ENCODE measurements at regions not wholly inside any gene's neighbourhood (a gene's known extent, or its start where the extent isn't known, plus 50 kb on each side); places are given as distances from the start of the nearest gene placed in this dataset.

- DNase-seq = no peak
- peaks cover 1% of the 10 kb centered on the region for H3K4me1 Mint-ChIP-seq (ENCODE audit: low read depth)
- no peak for ATAC-seq
- H3K9me3 Mint-ChIP-seq = no peaks in the 10 kb centered on the region
- H3K27me3 Mint-ChIP-seq (ENCODE audit: low read depth) = peaks cover 11% of the 10 kb centered on the region
- no peaks in the 10 kb centered on the region for H3K36me3 Mint-ChIP-seq (ENCODE audit: insufficient read depth)
- no peak overlapping the region for H3K4me3 Mint-ChIP-seq
Measured at GRCh38 chr15:98296653-98297052, 336.1 kb downstream of the ARRDC4 start.

- ATAC-seq = no peak
- no peaks in the 10 kb centered on the region for H3K4me1 Mint-ChIP-seq (ENCODE audit: low read depth)
- peaks cover 10% of the 10 kb centered on the region for H3K27me3 Mint-ChIP-seq (ENCODE audit: low read depth)
- no peaks in the 10 kb centered on the region for H3K9me3 Mint-ChIP-seq
- H3K36me3 Mint-ChIP-seq (ENCODE audit: insufficient read depth) = no peaks in the 10 kb centered on the region
- DNase-seq = no peak
- no peak overlapping the region for H3K4me3 Mint-ChIP-seq
Measured at GRCh38 chr15:98304371-98304770, 343.9 kb downstream of the ARRDC4 start.

GRCh38 chr15:98308117-98308516, 340.2 kb upstream of the IGF1R start:
- H3K4me3 Mint-ChIP-seq = no peak overlapping the region
- H3K4me1 Mint-ChIP-seq (ENCODE audit: low read depth) = no peaks in the 10 kb centered on the region
- ATAC-seq (no peak), DNase-seq (no peak)
- H3K9me3 Mint-ChIP-seq = no peaks in the 10 kb centered on the region
- peaks cover 13% of the 10 kb centered on the region for H3K27me3 Mint-ChIP-seq (ENCODE audit: low read depth)
- H3K36me3 Mint-ChIP-seq (ENCODE audit: insufficient read depth) = no peaks in the 10 kb centered on the region

GRCh38 chr15:98311566-98312188, 336.7 kb upstream of the IGF1R start:
- H3K4me1 Mint-ChIP-seq (ENCODE audit: low read depth) = no peaks in the 10 kb centered on the region
- peaks cover 8% of the 10 kb centered on the region for H3K27me3 Mint-ChIP-seq (ENCODE audit: low read depth)
- no peak for ATAC-seq
- peak; percentile 61 for DNase-seq
- no peak overlapping the region for H3K4me3 Mint-ChIP-seq
- no peaks in the 10 kb centered on the region for H3K36me3 Mint-ChIP-seq (ENCODE audit: insufficient read depth)
- no peaks in the 10 kb centered on the region for H3K9me3 Mint-ChIP-seq

GRCh38 chr15:98312913-98313312, 335.4 kb upstream of the IGF1R start:
- Mint-ChIP-seq H3K9me3 (no peaks in the 10 kb centered on the region), H3K36me3 (ENCODE audit: insufficient read depth) (no peaks in the 10 kb centered on the region), H3K27me3 (ENCODE audit: low read depth) (peaks cover 8% of the 10 kb centered on the region), H3K4me3 (no peak overlapping the region), H3K4me1 (ENCODE audit: low read depth) (no peaks in the 10 kb centered on the region)
- DNase-seq (no peak), ATAC-seq (no peak)

GRCh38 chr15:98315971-98316370, 332.4 kb upstream of the IGF1R start:
- Mint-ChIP-seq H3K36me3 (ENCODE audit: insufficient read depth) (no peaks in the 10 kb centered on the region), H3K4me1 (ENCODE audit: low read depth) (no peaks in the 10 kb centered on the region), H3K9me3 (peaks cover 5% of the 10 kb centered on the region), H3K4me3 (no peak overlapping the region), H3K27me3 (ENCODE audit: low read depth) (peaks cover 8% of the 10 kb centered on the region)
- DNase-seq (no peak), ATAC-seq (no peak)

GRCh38 chr15:98321896-98322295, 326.4 kb upstream of the IGF1R start:
- Mint-ChIP-seq H3K36me3 (ENCODE audit: insufficient read depth) (no peaks in the 10 kb centered on the region), H3K27me3 (ENCODE audit: low read depth) (peaks cover 4% of the 10 kb centered on the region), H3K4me3 (no peak overlapping the region), H3K4me1 (ENCODE audit: low read depth) (no peaks in the 10 kb centered on the region), H3K9me3 (peaks cover 9% of the 10 kb centered on the region)
- DNase-seq (no peak), ATAC-seq (no peak)

- Mint-ChIP-seq H3K9me3 (peaks cover 9% of the 10 kb centered on the region), H3K4me1 (ENCODE audit: low read depth) (no peaks in the 10 kb centered on the region), H3K4me3 (no peak overlapping the region), H3K36me3 (ENCODE audit: insufficient read depth) (no peaks in the 10 kb centered on the region), H3K27me3 (ENCODE audit: low read depth) (peaks cover 4% of the 10 kb centered on the region)
- no peak for DNase-seq
- no peak for ATAC-seq
Measured at GRCh38 chr15:98322581-98322980, 325.8 kb upstream of the IGF1R start.

- no peaks in the 10 kb centered on the region for H3K36me3 Mint-ChIP-seq (ENCODE audit: insufficient read depth)
- H3K4me1 Mint-ChIP-seq (ENCODE audit: low read depth) = no peaks in the 10 kb centered on the region
- no peak for DNase-seq
- H3K27me3 Mint-ChIP-seq (ENCODE audit: low read depth) = peaks cover 4% of the 10 kb centered on the region
- no peak overlapping the region for H3K4me3 Mint-ChIP-seq
- ATAC-seq = no peak
- peaks cover 3% of the 10 kb centered on the region for H3K9me3 Mint-ChIP-seq
Measured at GRCh38 chr15:98324341-98324970, 323.9 kb upstream of the IGF1R start.

GRCh38 chr15:98326804-98327203, 321.5 kb upstream of the IGF1R start:
- Mint-ChIP-seq H3K36me3 (ENCODE audit: insufficient read depth) (no peaks in the 10 kb centered on the region), H3K9me3 (peaks cover 3% of the 10 kb centered on the region), H3K4me1 (ENCODE audit: low read depth) (no peaks in the 10 kb centered on the region), H3K4me3 (no peak overlapping the region), H3K27me3 (ENCODE audit: low read depth) (peaks cover 8% of the 10 kb centered on the region)
- ATAC-seq (no peak), DNase-seq (no peak)

GRCh38 chr15:98330258-98330657, 318.1 kb upstream of the IGF1R start:
- Mint-ChIP-seq H3K4me3 (no peak overlapping the region), H3K9me3 (no peaks in the 10 kb centered on the region), H3K4me1 (ENCODE audit: low read depth) (no peaks in the 10 kb centered on the region), H3K36me3 (ENCODE audit: insufficient read depth) (no peaks in the 10 kb centered on the region), H3K27me3 (ENCODE audit: low read depth) (peaks cover 8% of the 10 kb centered on the region)
- DNase-seq (no peak), ATAC-seq (no peak)

- Mint-ChIP-seq H3K9me3 (no peaks in the 10 kb centered on the region), H3K27me3 (ENCODE audit: low read depth) (peaks cover 6% of the 10 kb centered on the region), H3K4me3 (no peak overlapping the region), H3K36me3 (ENCODE audit: insufficient read depth) (no peaks in the 10 kb centered on the region), H3K4me1 (ENCODE audit: low read depth) (no peaks in the 10 kb centered on the region)
- ATAC-seq (no peak), DNase-seq (no peak)
Measured at GRCh38 chr15:98330692-98331435, 317.5 kb upstream of the IGF1R start.

GRCh38 chr15:98331676-98332075, 316.7 kb upstream of the IGF1R start:
- H3K4me1 Mint-ChIP-seq (ENCODE audit: low read depth) = no peaks in the 10 kb centered on the region
- no peaks in the 10 kb centered on the region for H3K36me3 Mint-ChIP-seq (ENCODE audit: insufficient read depth)
- no peaks in the 10 kb centered on the region for H3K9me3 Mint-ChIP-seq

GRCh38 chr15:98333251-98333650, 315.1 kb upstream of the IGF1R start:
- Mint-ChIP-seq H3K36me3 (ENCODE audit: insufficient read depth) (no peaks in the 10 kb centered on the region), H3K27me3 (ENCODE audit: low read depth) (peaks cover 4% of the 10 kb centered on the region), H3K4me3 (no peak overlapping the region), H3K9me3 (no peaks in the 10 kb centered on the region), H3K4me1 (ENCODE audit: low read depth) (no peaks in the 10 kb centered on the region)
- no peak for ATAC-seq
- no peak for DNase-seq

More at GRCh38 chr15:98331676-98332075, 316.7 kb upstream of the IGF1R start:
- no peak overlapping the region for H3K4me3 Mint-ChIP-seq
- ATAC-seq = no peak
- no peak for DNase-seq
- peaks cover 4% of the 10 kb centered on the region for H3K27me3 Mint-ChIP-seq (ENCODE audit: low read depth)

- H3K36me3 Mint-ChIP-seq (ENCODE audit: insufficient read depth) = no peaks in the 10 kb centered on the region
- no peaks in the 10 kb centered on the region for H3K4me1 Mint-ChIP-seq (ENCODE audit: low read depth)
- no peak for DNase-seq
- H3K9me3 Mint-ChIP-seq = no peaks in the 10 kb centered on the region
- H3K27me3 Mint-ChIP-seq (ENCODE audit: low read depth) = no peaks in the 10 kb centered on the region
- ATAC-seq = no peak
- no peak overlapping the region for H3K4me3 Mint-ChIP-seq
Measured at GRCh38 chr15:98342911-98343310, 305.4 kb upstream of the IGF1R start.

All from activated T-cell treated with anti-CD3 and anti-CD28 coated beads, Interleukin-2, amount 50 U/mL, for 4 hours (primary cell).